ENCODE measurements at regions not wholly inside any gene's neighbourhood (a gene's known extent, or its start where the extent isn't known, plus 50 kb on each side); places are given as distances from the start of the nearest gene placed in this dataset.

GRCh38 chr10:35909121-35909720, 267.1 kb upstream of the FZD8 start:
- intact Hi-C loops (cut with micrococcal nuclease), result no loop called here

- intact Hi-C loops (cut with micrococcal nuclease), result no loop called here
Measured at GRCh38 chr10:35908451-35908850, 266.4 kb upstream of the FZD8 start.

- intact Hi-C loops (cut with micrococcal nuclease), result no loop called here
Measured at GRCh38 chr10:35907548-35907947, 265.5 kb upstream of the FZD8 start.

DNA sequence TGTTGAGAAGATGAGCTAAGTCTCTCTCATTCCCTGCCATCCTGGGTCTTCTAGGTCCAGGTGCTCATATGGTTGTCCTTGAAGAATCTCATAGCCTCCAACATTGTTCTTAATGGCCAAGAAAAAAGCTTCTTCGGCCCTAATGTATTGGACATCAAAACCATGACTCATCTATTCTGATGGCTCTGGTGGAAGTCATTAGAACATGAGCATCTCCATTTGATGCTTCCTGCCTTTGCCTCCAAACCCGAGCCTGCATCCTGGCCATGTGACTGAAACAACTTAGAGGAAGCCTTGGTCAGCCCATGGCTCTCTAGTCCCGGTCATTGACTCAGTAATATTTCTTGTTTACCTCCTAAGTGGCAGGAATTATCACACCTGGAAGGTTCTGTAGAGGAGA, 264.1 kb upstream of the FZD8 start:
- intact Hi-C loops (cut with micrococcal nuclease), result no loop called here

DNA sequence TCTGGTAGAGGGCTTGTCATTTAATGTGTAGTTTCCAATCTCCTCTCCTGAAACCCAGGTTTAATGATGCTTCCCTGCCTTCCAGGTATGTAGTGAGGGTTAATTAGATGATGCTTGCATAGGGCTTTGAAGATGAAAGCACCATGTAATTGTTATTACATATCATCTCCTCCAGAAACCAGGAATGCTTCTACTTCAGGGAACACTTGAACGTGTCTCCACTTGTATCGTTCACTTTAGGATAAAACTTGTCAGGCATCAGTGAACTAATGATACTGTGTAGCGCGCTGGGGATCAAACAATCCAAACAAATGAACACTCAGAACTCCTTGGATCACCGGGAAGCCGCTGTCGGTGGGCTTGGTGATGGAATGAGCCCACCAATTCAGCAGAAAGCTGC, 260.9 kb upstream of the FZD8 start:
- intact Hi-C loops (cut with micrococcal nuclease), result no loop called here

DNA sequence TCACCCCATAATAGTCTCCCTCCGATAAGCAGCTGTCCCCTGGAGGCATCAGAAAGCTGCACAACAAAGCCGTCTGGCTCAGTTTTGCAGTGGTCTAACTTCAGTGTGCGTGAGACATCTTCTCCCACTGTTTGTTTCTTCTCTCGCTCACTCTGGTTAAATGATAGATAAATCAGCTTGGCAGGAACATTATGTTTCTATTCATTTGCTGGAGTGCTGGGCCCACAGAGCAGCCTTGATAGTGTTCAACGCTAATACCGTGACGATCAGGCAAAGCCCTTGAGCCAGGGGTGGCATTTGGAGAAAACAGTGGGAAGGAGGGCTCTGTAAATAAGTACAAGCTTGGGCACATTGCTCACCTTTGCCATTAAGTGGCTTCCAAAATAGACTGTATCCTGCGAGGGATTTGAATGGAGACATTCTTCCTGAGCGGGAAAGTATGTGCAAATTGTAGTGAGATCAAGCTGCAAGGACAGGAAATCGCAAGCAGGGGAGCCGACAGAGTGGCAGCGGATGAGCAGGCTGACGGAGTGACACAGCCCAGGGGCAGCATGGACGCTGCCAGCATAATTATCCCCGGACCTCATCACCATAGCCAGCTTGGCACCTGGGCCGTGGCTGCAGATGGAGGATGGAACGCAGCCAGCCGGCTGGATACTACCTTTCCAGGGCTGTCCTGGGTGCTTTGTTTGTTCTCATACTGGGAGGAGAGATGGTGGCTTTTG, 256.8 kb upstream of the FZD8 start:
- intact Hi-C loops (cut with micrococcal nuclease), result no loop called here

- intact Hi-C loops (cut with micrococcal nuclease), result no loop called here
Measured at GRCh38 chr10:35896001-35896400, 253.9 kb upstream of the FZD8 start.

DNA sequence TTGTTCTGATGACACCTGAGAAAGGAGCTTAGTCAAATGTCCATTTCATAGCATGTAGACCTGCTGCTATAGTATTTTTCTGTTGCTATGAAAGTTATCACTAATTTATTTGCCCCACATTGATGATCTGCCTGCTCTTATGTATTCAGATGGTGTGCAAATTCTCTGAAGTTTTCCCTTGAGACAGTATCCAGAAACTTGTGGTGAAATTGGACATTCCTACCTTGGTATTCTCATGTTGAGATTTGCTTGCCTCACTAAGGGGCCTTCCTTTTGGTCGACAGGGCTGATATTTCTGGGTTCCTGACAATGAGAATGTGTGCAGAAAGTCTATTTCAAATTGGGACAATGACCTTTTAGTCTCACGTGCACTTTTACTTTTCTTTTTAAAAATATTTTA, 253.2 kb upstream of the FZD8 start:
- intact Hi-C loops (cut with micrococcal nuclease), result no loop called here

GRCh38 chr10:35892526-35892925, 250.4 kb upstream of the FZD8 start:
- intact Hi-C loops (cut with micrococcal nuclease), result no loop called here

- intact Hi-C loops (cut with micrococcal nuclease), result no loop called here
Measured at GRCh38 chr10:35890676-35891495, 248.8 kb upstream of the FZD8 start.

DNA sequence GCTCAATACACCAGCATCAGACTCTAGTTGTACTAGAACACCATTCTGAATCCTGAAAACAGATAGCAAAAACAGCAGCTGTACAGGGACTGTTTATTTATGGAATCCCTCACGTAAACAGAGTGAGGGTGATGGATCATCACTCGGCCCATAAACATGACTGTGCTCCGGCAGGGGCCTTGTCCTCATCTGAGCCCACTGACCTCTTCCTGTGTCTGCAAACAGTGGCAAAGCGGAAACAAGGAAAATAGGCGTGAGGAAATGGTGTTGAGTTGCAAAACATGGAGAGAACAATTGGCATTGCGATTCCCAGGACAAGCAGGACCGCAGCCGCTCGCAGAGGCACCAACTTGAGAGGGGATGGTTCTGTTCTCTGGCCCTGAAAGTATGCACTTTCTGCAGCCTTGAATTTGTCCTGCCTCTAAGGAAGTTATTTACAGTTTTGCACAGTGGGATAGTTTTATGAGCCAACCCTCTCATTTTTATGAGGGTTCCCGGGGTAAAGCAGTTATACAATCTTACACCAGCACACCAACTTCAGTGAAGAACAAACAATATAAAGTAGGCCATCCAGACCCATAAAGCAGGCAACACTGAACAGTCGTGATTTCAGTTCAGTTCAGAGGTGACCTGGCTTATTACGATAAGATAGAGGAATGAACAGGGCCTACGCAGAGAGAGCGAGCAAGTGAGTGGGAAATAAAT, 248.0 kb upstream of the FZD8 start:
- intact Hi-C loops (cut with micrococcal nuclease), result no loop called here

DNA sequence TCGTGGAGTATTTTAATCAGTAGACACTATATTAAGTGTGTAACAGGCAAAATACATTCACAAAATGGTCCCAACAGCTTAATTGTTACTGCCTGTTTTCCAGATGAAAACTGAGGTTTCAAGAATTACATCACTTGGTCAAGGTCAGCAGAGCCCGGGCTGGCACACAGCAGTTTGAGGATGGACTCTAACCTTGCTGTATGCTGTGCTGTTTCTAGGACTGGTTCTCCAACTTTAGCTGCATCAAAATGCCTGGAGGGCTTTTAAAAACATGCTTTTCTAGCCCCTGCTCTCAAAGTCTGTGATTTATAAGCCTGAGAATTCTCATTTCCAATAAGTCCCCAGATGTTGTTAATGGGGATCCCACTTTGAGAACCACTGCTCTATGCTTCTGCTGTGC, 247.1 kb upstream of the FZD8 start:
- intact Hi-C loops (cut with micrococcal nuclease), result no loop called here

DNA sequence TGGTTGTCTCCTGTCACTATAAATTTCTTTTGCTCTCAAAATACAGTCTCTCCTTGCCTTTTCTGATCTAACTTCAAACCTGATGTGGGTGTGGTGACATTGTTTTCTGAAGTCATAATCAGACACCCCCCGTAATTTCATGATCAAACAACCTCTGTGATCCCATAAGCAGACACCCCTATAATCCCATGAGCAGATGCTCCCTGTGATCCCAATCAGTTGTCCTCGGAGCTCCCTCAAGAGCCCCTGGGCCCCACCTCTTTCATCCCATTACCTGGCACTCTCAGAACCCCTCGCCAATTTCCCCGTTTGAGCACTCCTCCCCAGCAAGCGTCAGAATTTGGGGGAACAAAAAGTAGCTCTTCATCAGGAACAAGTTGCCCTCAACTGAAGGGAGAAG, 246.3 kb upstream of the FZD8 start:
- intact Hi-C loops (cut with micrococcal nuclease), result no loop called here

DNA sequence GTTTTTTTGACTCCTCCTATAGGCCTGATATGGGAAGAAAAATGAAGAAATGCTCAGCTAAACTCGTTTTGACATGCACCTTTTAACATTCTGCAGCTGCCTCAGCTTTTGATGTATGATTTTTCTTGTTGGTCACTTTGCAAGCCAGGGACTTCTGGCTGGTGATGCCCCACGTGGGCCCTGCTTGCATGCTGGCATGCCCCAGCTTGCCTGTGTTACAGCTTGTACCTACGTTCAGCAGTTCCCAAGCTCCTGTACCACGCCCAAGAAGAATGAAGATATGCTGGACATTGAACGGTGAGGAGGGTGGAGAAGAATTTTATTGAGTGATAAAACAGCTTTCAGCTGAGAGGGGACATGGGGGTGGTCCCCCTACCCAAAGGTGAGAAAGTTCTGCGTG, 245.6 kb upstream of the FZD8 start:
- intact Hi-C loops (cut with micrococcal nuclease), result no loop called here

DNA sequence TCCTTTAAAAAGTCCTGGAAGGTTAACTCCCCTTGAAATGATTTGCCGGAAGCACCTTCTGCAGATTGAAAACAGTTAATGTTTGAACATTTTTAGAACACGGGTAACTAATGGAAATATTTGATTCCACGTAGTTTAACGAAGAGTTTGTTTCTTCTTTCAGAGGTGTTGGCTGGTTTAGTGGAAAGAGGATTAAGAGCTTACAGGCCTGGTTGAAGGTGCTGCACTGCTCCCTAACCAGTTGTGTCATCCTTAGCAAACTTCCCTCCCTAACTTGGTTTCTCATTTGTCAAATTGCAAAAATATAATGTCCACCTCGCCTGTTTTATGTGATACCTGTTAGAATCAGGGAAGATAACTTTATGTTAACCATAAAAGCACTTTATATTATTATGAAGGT, 243.0 kb upstream of the FZD8 start:
- intact Hi-C loops (cut with micrococcal nuclease), result no loop called here

GRCh38 chr10:35884657-35885071, 242.6 kb upstream of the FZD8 start:
- intact Hi-C loops (cut with micrococcal nuclease), result no loop called here

- intact Hi-C loops (cut with micrococcal nuclease), result no loop called here
Measured at GRCh38 chr10:35882422-35883150, 240.5 kb upstream of the FZD8 start.

DNA sequence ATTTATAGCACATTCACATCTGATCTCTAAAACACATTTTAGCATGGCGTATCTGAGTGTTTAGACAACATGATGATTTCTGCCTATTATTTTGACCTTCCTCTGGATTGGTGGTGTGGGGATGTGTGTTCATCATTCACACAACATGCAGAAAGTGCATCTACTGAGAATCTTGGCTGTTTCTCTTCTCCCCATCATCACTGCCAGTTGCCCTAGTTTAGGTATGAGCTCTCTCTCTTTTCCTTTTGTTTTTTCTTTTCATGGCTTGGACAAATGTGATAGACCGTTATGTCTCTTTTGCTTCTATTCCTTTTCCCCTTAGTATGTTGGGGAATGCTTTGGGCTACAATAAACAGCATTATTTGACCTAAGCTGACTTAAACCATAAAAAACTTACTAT, 239.2 kb upstream of the FZD8 start:
- intact Hi-C loops (cut with micrococcal nuclease), result no loop called here

DNA sequence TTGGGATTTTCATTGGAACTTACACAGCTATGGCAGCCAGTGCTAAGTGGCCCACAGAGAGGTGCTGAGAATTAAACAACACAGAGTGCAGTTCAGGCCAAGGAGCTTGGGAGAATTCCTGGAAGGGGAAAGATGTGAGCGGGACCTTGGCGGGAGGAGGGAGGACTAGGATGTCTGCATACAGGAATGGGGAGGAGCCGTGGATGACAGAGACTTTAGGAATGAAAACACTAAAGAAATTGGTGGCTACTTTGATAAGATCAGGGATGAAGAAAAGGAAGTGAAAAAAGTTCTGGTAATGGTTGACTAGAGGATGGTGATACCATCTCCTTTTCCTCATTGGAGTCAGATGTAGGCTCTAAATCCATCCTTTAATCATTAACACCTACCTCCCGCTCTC, 234.2 kb upstream of the FZD8 start:
- intact Hi-C loops (cut with micrococcal nuclease), result no loop called here

DNA sequence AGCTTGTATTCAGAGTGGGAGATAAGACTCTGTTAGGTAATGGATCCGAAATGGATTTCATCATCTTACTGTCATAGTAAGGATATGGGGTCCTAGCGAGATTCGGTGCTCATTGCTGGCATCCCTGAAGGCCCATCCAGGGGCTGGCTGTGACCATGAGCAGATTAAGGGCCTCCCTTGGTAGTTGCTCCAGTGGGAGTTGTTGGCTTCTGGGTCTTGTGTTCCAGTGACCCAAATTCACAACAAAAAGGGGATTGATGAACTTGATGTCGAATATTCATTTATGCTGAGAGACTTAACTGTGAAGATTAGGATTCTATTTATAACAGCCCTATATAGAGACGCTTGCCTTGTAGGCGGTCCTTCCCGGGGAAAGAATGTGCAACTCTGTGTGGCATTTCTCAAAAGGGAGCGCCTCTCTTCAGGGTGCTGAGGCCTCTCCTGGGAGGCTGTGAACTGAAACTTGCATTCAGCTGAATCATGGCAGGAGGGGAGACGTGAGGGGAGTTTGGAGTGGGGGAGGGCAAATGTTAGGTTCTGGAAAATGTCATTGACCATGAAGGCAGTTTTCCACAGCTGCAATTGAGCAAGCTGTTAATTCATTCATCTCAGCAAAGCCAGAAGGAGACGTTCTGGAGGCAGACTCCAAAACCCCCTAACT, 233.1 kb upstream of the FZD8 start:
- intact Hi-C loops (cut with micrococcal nuclease), result no loop called here

All from T-helper 1 cell treated with Interleukin-12 subunit alpha and Interleukin-12 subunit beta and Interleukin-4 antibody, amounts not matched to agents 30 ng/mL and 1 ng/mL, for 36 hours (primary cell).